HG02852 (cell line): ENCODE measurements at regions not wholly inside any gene's neighbourhood (a gene's known extent, or its start where the extent isn't known, plus 50 kb on each side); places are given as distances from the start of the nearest gene placed in this dataset.

Source experiments
- ATAC-seq: cut with Tn5 transposase; IDR thresholded peaks from one replicate; pipeline ENCODE4 v1.9.1; 2021; ENCODE audit warnings: mild to moderate bottlenecking, moderate library complexity; ENCODE audit not compliant: unreplicated experiment

GRCh38 chr17:70624211-70624610, 454.9 kb downstream of the KCNJ2 start:
- ATAC-seq, result no peak

- ATAC-seq, result no peak
These were observed 460.6 kb downstream of the KCNJ2 start for GRCh38 chr17:70629902-70630301.

- ATAC-seq, result peak; percentile 67
These were observed 467.3 kb downstream of the KCNJ2 start for GRCh38 chr17:70636517-70637133.

- ATAC-seq, result no peak
These were observed 472.7 kb downstream of the KCNJ2 start for GRCh38 chr17:70642059-70642458.

GRCh38 chr17:70644096-70644495, 474.8 kb downstream of the KCNJ2 start:
- ATAC-seq, result no peak

- ATAC-seq, result no peak
These were observed 477.3 kb downstream of the KCNJ2 start for GRCh38 chr17:70646673-70647072.

GRCh38 chr17:70648166-70648565, 478.8 kb downstream of the KCNJ2 start:
- ATAC-seq, result no peak

GRCh38 chr17:70653850-70654249, 484.5 kb downstream of the KCNJ2 start:
- ATAC-seq, result no peak

- ATAC-seq, result no peak
These were observed 485.4 kb downstream of the KCNJ2 start for GRCh38 chr17:70654706-70655105.

- ATAC-seq, result no peak
These were observed 486.0 kb downstream of the KCNJ2 start for GRCh38 chr17:70655176-70655958.

GRCh38 chr17:70658317-70658716, 489.0 kb downstream of the KCNJ2 start:
- no peak for ATAC-seq

GRCh38 chr17:70658840-70659239, 489.5 kb downstream of the KCNJ2 start:
- ATAC-seq, result no peak

- ATAC-seq, result no peak
These were observed 492.2 kb downstream of the KCNJ2 start for GRCh38 chr17:70661342-70662222.

- ATAC-seq, result no peak
These were observed 499.1 kb downstream of the KCNJ2 start for GRCh38 chr17:70668276-70668937.

- ATAC-seq, result no peak
These were observed 499.8 kb downstream of the KCNJ2 start for GRCh38 chr17:70668938-70669778.

GRCh38 chr17:70674061-70674460, 504.7 kb downstream of the KCNJ2 start:
- ATAC-seq, result no peak

- no peak for ATAC-seq
These were observed 505.8 kb downstream of the KCNJ2 start for GRCh38 chr17:70675070-70675590.

- ATAC-seq, result no peak
These were observed 508.7 kb downstream of the KCNJ2 start for GRCh38 chr17:70677783-70678647.

GRCh38 chr17:70678889-70679288, 509.6 kb downstream of the KCNJ2 start:
- ATAC-seq, result no peak
